Thyroid gland (tissue), 4 donors: ENCODE measurements at regions not wholly inside any gene's neighbourhood (a gene's known extent, or its start where the extent isn't known, plus 50 kb on each side); places are given as distances from the start of the nearest gene placed in this dataset.

ENCODE experiments used
- DNase-seq, 2 donors: peaks; one replicate each; pipeline ENCODE4 v3.0.0-alpha.2; 2019
- H3K27ac ChIP-seq, 3 donors: fragments of 200-600 bp; sonication (generic); 1 replicate in 2 of 3; 2 replicates in 1 of 3; pipeline ENCODE4 v1.5.1; 2016 to 2019; ENCODE audit warnings: mild to moderate bottlenecking in 1 of 3, moderate library complexity in 1 of 3
- H3K27me3 ChIP-seq: fragments of 200-600 bp; sonication (generic); one replicate; pipeline ENCODE4 v1.5.1; 2019
- H3K36me3 ChIP-seq, 2 donors: fragments of 200-600 bp; sonication (generic); one replicate each; pipeline ENCODE4 v1.5.1; 2016 to 2019
- H3K4me1 ChIP-seq, 2 donors: fragments of 200-600 bp; sonication (generic); one replicate each; pipeline ENCODE4 v1.5.1; 2017 to 2019
- H3K4me3 ChIP-seq, 3 donors: fragments of 200-600 bp; sonication (generic); replicated peaks in 1 of 3; 1 replicate in 2 of 3; 2 replicates in 1 of 3; pipeline ENCODE4 v1.5.1; 2016; ENCODE audit warnings: mild to moderate bottlenecking in 1 of 3
- H3K9me3 ChIP-seq: fragments of 200-600 bp; sonication (generic); one replicate; pipeline ENCODE4 v1.5.1; 2017
- POLR2A ChIP-seq, 2 donors: fragments of 450-650 bp; IDR thresholded peaks; one replicate each; pipeline ENCODE4 v1.6.1; 2017; ENCODE audit warnings: antibody characterized with exemption in 2 of 2, mild to moderate bottlenecking in 2 of 2, moderate library complexity in 1 of 2
- whole genome bisulfite sequencing, 2 donors: methylation state at CpG; one replicate each; pipeline ENCODE4 v1.1.5; 2017; 5-methylcytosine and 5-hydroxymethylcytosine counted together
- intact Hi-C: fragments of 100-400 bp; cut with DNase I; formaldehyde crosslinking; loops from one replicate; pipeline ENCODE4 v1.15.1; 2023
- TF ChIP-seq, protein P1 (sequence below), 6 experiments: fragments of 200-600 bp in 3 of 6; fragments of 450-650 bp in 3 of 6; sonication (generic) in 3 of 6; IDR thresholded peaks; one replicate each; pipeline ENCODE4 v1.5.1; 2016 to 2019; ENCODE audit warnings: antibody characterized with exemption in 6 of 6, mild to moderate bottlenecking in 2 of 6, inconsistent platforms in 1 of 6, moderate library complexity in 1 of 6

DNA sequence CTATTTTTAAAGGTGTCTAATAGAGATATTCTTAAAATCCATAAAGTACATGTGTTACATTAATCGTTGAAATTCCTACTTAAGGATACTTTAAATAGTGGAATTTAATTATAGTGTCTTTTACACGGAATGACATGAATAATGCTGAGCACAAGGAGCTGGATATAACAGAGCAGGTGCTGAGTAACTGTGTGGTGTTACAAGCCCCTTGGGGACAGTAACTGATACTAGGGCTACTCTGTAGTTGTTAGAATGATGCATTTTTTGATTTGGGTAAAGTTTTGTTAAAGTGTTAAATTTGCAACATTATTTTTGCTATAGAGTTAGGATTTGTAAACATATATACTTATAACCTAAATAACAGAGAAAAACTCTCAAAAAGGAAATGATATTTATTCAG lies 1496.1 kb downstream of the OTOL1 start:
- DNase-seq: no peak
- TF ChIP-seq, protein P1, sequence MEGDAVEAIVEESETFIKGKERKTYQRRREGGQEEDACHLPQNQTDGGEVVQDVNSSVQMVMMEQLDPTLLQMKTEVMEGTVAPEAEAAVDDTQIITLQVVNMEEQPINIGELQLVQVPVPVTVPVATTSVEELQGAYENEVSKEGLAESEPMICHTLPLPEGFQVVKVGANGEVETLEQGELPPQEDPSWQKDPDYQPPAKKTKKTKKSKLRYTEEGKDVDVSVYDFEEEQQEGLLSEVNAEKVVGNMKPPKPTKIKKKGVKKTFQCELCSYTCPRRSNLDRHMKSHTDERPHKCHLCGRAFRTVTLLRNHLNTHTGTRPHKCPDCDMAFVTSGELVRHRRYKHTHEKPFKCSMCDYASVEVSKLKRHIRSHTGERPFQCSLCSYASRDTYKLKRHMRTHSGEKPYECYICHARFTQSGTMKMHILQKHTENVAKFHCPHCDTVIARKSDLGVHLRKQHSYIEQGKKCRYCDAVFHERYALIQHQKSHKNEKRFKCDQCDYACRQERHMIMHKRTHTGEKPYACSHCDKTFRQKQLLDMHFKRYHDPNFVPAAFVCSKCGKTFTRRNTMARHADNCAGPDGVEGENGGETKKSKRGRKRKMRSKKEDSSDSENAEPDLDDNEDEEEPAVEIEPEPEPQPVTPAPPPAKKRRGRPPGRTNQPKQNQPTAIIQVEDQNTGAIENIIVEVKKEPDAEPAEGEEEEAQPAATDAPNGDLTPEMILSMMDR (IDR thresholded peaks at IDR 0.05): no peak
- WGBS, 2 donors: 87 to 88% methylated on average over 2 of the region's 2 CpGs
- Histone ChIP-seq H3K4me3 (no peak overlapping the region), H3K4me1 (no peaks in the 10 kb centered on the region), H3K27me3 (no peaks in the 10 kb centered on the region), H3K9me3 (no peaks in the 10 kb centered on the region), H3K27ac (no peak overlapping the region), H3K36me3 (no peaks in the 10 kb centered on the region)
- intact Hi-C loops: no loop called here

DNA sequence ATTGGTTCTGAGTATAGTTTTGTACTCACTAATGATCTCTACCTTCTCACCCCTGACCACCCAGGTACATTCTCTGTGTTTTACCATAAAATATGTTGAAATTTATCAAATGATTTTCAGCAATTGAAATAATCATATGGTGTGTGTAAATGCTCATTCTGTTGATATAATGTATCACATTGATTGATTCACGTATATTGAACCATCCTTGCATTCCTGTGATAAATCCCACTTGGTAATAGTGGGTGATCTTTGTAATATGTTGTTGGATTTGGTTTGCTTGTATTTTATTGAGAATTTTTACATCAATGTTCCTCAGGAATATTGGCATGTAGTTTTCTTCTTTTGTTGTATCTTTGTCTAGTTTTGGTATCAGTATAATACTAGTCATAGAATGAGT lies 1497.6 kb downstream of the OTOL1 start:
- Histone ChIP-seq H3K4me1 (no peaks in the 10 kb centered on the region), H3K4me3 (no peak overlapping the region), H3K36me3 (no peaks in the 10 kb centered on the region), H3K27ac (no peak overlapping the region), H3K9me3 (no peaks in the 10 kb centered on the region), H3K27me3 (no peaks in the 10 kb centered on the region)
- intact Hi-C loops: no loop called here
- 0% methylated on average over 1 of the region's 1 CpG for WGBS, 2 donors
- DNase-seq: no peak
- TF ChIP-seq POLR2A (IDR thresholded peaks at IDR 0.05): no peak
- TF ChIP-seq, protein P1 (IDR thresholded peaks at IDR 0.05): no peak

DNA sequence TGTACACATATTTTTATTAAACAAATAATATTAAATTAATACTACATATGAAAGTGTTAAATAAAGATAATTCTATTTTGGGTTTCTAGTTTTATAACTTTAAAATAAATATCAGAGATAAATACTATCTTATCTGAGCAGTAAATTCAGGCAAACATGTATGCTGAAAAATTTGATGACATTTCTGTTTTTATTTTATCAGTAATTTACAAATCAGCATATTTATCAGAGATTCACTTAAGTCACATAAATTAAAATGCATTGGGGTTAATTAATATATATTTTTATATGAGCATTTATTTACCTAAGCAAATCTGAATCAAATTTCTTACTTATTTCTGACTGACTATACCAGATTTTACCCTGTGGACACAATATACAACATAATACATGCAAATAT lies 1499.8 kb downstream of the OTOL1 start:
- H3K27me3 ChIP-seq: no peaks in the 10 kb centered on the region
- H3K36me3 ChIP-seq: no peaks in the 10 kb centered on the region
- H3K4me1 ChIP-seq: no peaks in the 10 kb centered on the region
- TF ChIP-seq, protein P1 (IDR thresholded peaks at IDR 0.05): no peak
- no peak for TF ChIP-seq POLR2A (IDR thresholded peaks at IDR 0.05)
- DNase-seq: no peak
- no peak overlapping the region for H3K4me3 ChIP-seq
- H3K27ac ChIP-seq: no peak overlapping the region
- intact Hi-C loops: no loop called here
- no peaks in the 10 kb centered on the region for H3K9me3 ChIP-seq

DNA sequence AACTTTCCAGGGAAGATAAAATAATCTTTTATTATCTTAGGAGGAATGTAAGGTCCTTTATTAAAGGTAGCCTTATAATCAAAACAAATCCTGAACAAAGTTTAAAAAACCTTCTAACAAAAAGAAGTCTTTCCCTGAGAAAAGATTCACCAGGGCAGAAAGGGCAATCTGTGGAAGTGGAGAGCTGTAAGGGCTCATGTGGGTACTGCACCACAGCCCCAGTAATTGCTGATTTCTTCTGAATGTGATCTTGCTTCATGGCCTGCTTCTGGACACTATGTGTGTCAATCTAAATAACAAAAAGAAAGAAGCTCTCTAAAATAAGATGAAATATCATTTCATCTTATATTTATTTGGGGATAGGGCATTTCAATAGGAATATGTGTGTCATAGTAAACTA lies 1501.6 kb downstream of the OTOL1 start:
- H3K4me3 ChIP-seq: no peak overlapping the region
- TF ChIP-seq POLR2A (IDR thresholded peaks at IDR 0.05): no peak
- TF ChIP-seq, protein P1 (IDR thresholded peaks at IDR 0.05): no peak

DNA sequence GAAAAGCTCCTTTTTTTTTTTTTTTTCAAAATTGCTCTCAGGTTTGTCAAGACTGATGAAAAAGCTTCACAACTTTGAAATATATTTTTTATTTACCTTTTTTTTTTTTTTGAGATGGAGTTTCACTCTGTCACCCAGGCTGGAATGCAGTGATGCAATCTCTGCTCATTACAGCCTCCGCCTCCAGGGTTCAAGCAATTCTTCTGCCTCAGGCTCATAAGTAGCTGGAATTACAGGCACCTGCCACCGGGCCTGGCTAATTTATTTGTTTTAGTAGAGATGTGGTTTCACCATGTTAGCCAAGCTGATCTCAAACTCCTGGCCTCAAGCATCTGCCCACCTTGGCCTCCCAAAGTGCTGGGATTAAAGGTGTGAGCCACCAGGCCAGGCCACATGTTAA lies 1515.0 kb downstream of the OTOL1 start:
- Histone ChIP-seq H3K27ac (no peak overlapping the region), H3K4me3 (no peak overlapping the region), H3K9me3 (no peaks in the 10 kb centered on the region), H3K4me1 (no peaks in the 10 kb centered on the region), H3K27me3 (no peaks in the 10 kb centered on the region), H3K36me3 (no peaks in the 10 kb centered on the region)
- 63 to 86% methylated on average over 2 of the region's 2 CpGs for WGBS, 2 donors
- DNase-seq: no peak
- TF ChIP-seq POLR2A (IDR thresholded peaks at IDR 0.05): no peak
- TF ChIP-seq, protein P1 (IDR thresholded peaks at IDR 0.05): no peak
- intact Hi-C loops: no loop called here

More for the DNA sequence above, 1501.6 kb downstream of the OTOL1 start:
- intact Hi-C loops: no loop called here
- no peak for DNase-seq
- Histone ChIP-seq H3K4me1 (no peaks in the 10 kb centered on the region), H3K27ac (no peak overlapping the region), H3K27me3 (no peaks in the 10 kb centered on the region), H3K9me3 (no peaks in the 10 kb centered on the region), H3K36me3 (no peaks in the 10 kb centered on the region)
